ENCODE measurements at regions not wholly inside any gene's neighbourhood (a gene's known extent, or its start where the extent isn't known, plus 50 kb on each side); places are given as distances from the start of the nearest gene placed in this dataset.

- WGBS, 3 donors: 69 to 84% (median 74%) methylated on average over 1 of the region's 1 CpG
- Histone ChIP-seq H3K27me3 (no peaks in the 10 kb centered on the region), H3K4me3 (no peak overlapping the region), H3K36me3 (no peaks in the 10 kb centered on the region), H3K9me3 (no peaks in the 10 kb centered on the region), H3K4me1 (ENCODE audit: insufficient read depth) (no peaks in the 10 kb centered on the region), H3K27ac (no peak overlapping the region)
- DNase-seq: no peak
- TF ChIP-seq POLR2A (IDR thresholded peaks at IDR 0.05): no peak
- no peak for TF ChIP-seq CTCF (IDR thresholded peaks at IDR 0.05)
- TF ChIP-seq EP300 (IDR thresholded peaks at IDR 0.05): no peak
- intact Hi-C loops (cut with DNase I): no loop called here
These were observed 898.2 kb upstream of the RAG2 start for GRCh38 chr11:37496201-37496600.

- Histone ChIP-seq H3K4me3 (no peak overlapping the region), H3K9me3 (no peaks in the 10 kb centered on the region), H3K36me3 (no peaks in the 10 kb centered on the region), H3K27me3 (no peaks in the 10 kb centered on the region), H3K4me1 (ENCODE audit: insufficient read depth) (no peaks in the 10 kb centered on the region), H3K27ac (no peak overlapping the region)
- DNase-seq: no peak
- intact Hi-C loops (cut with DNase I): no loop called here
- TF ChIP-seq EP300 (IDR thresholded peaks at IDR 0.05): no peak
- TF ChIP-seq POLR2A (IDR thresholded peaks at IDR 0.05): no peak
- TF ChIP-seq CTCF (IDR thresholded peaks at IDR 0.05): no peak
These were observed 886.3 kb upstream of the RAG2 start for GRCh38 chr11:37484298-37484697.

- Histone ChIP-seq H3K36me3 (no peaks in the 10 kb centered on the region), H3K4me3 (no peak overlapping the region), H3K27ac (no peak overlapping the region), H3K27me3 (no peaks in the 10 kb centered on the region), H3K4me1 (ENCODE audit: insufficient read depth) (no peaks in the 10 kb centered on the region), H3K9me3 (no peaks in the 10 kb centered on the region)
- WGBS, 3 donors: 67 to 91% (median 77%) methylated on average over 1 of the region's 1 CpG
- DNase-seq: no peak
- intact Hi-C loops (cut with DNase I): no loop called here
- no peak for TF ChIP-seq CTCF (IDR thresholded peaks at IDR 0.05)
- no peak for TF ChIP-seq POLR2A (IDR thresholded peaks at IDR 0.05)
- TF ChIP-seq EP300 (IDR thresholded peaks at IDR 0.05): no peak
These were observed 885.7 kb upstream of the RAG2 start for GRCh38 chr11:37483761-37484160.

- intact Hi-C loops (cut with DNase I): no loop called here
- 5 to 18% (median 7%) methylated on average over 2 of the region's 2 CpGs for WGBS, 3 donors
These were observed 876.9 kb upstream of the RAG2 start for GRCh38 chr11:37474889-37475288.

More at GRCh38 chr11:37474889-37475288, 876.9 kb upstream of the RAG2 start:
- Histone ChIP-seq H3K36me3 (no peaks in the 10 kb centered on the region), H3K27ac (no peak overlapping the region), H3K4me3 (no peak overlapping the region), H3K4me1 (ENCODE audit: insufficient read depth) (no peaks in the 10 kb centered on the region), H3K27me3 (no peaks in the 10 kb centered on the region), H3K9me3 (no peaks in the 10 kb centered on the region)
- TF ChIP-seq POLR2A (IDR thresholded peaks at IDR 0.05) (no peak), EP300 (IDR thresholded peaks at IDR 0.05) (no peak), CTCF (IDR thresholded peaks at IDR 0.05) (no peak)
- no peak for DNase-seq

All from ovary (tissue), 7 donors.